Testis (tissue), 2 donors: ENCODE measurements at regions not wholly inside any gene's neighbourhood (a gene's known extent, or its start where the extent isn't known, plus 50 kb on each side); places are given as distances from the start of the nearest gene placed in this dataset.

Source experiments
- DNase-seq: peaks from one replicate; pipeline ENCODE4 v3.0.0-alpha.2; 2019
- H3K27ac ChIP-seq, 2 donors: fragments of 200-600 bp; sonication (generic); one replicate each; pipeline ENCODE4 v1.5.1; 2019
- H3K27me3 ChIP-seq: fragments of 200-600 bp; sonication (generic); one replicate; pipeline ENCODE4 v1.5.1; 2019
- H3K36me3 ChIP-seq: fragments of 200-600 bp; sonication (generic); one replicate; pipeline ENCODE4 v1.5.1; 2017; ENCODE audit warnings: low read depth; ENCODE audit errors: missing control alignments
- H3K4me1 ChIP-seq: fragments of 200-600 bp; sonication (generic); one replicate; pipeline ENCODE4 v1.5.1; 2019
- H3K4me3 ChIP-seq, 2 donors: fragments of 200-600 bp; sonication (generic); one replicate each; pipeline ENCODE4 v1.5.1; 2017 to 2019
- H3K9me3 ChIP-seq: fragments of 200-600 bp; sonication (generic); one replicate; pipeline ENCODE4 v1.5.1; 2017
- POLR2A ChIP-seq: fragments of 450-650 bp; IDR thresholded peaks from one replicate; pipeline ENCODE4 v1.6.1; 2017; ENCODE audit warnings: antibody characterized with exemption, mild to moderate bottlenecking, moderate library complexity
- WGBS, 2 donors: methylation state at CpG; one replicate each; pipeline ENCODE4 v1.1.5; 2018; 5-methylcytosine and 5-hydroxymethylcytosine counted together
- intact Hi-C: fragments of 100-400 bp; cut with DNase I; formaldehyde crosslinking; loops from one replicate; pipeline ENCODE4 v1.15.1; 2023; ENCODE audit warnings: low total_unique reads
- TF ChIP-seq, protein P1 (sequence below), 3 experiments: fragments of 450-650 bp in 2 of 3; fragments of 200-600 bp in 1 of 3; sonication (generic) in 1 of 3; IDR thresholded peaks; one replicate each; pipeline ENCODE4 v1.5.1; 2016 to 2019; ENCODE audit warnings: antibody characterized with exemption in 3 of 3, mild to moderate bottlenecking in 2 of 3, moderate library complexity in 1 of 3

DNA sequence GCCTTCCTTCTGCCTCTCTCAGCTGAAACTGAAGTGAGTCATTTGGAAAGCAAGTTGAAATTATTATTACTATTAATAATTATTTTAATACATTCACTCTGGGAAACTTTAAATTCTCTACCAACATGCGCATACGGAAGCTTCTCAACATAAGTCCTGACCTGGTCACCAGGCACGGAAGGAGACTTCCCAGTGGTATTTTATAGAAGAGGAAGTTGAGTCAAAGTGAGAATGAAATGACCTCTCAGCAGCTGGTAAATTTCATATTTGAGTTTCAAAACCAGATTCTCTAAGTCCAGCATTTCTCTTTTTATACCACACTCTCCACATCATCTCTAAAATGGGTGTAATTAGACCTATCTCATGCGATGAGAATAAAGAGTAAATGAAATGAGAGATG lies 747.4 kb downstream of the VRK1 start:
- intact Hi-C loops: no loop called here
- H3K9me3 ChIP-seq: no peaks in the 10 kb centered on the region
- 85 to 95% methylated on average over 4 of the region's 4 CpGs for WGBS, 2 donors
- TF ChIP-seq, protein P1, sequence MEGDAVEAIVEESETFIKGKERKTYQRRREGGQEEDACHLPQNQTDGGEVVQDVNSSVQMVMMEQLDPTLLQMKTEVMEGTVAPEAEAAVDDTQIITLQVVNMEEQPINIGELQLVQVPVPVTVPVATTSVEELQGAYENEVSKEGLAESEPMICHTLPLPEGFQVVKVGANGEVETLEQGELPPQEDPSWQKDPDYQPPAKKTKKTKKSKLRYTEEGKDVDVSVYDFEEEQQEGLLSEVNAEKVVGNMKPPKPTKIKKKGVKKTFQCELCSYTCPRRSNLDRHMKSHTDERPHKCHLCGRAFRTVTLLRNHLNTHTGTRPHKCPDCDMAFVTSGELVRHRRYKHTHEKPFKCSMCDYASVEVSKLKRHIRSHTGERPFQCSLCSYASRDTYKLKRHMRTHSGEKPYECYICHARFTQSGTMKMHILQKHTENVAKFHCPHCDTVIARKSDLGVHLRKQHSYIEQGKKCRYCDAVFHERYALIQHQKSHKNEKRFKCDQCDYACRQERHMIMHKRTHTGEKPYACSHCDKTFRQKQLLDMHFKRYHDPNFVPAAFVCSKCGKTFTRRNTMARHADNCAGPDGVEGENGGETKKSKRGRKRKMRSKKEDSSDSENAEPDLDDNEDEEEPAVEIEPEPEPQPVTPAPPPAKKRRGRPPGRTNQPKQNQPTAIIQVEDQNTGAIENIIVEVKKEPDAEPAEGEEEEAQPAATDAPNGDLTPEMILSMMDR (IDR thresholded peaks at IDR 0.05): no peak
- TF ChIP-seq POLR2A: no peak
- no peaks in the 10 kb centered on the region for H3K36me3 ChIP-seq
- H3K4me3 ChIP-seq: no peak overlapping the region
- no peak overlapping the region for H3K27ac ChIP-seq
- DNase-seq: no peak
- no peaks in the 10 kb centered on the region for H3K27me3 ChIP-seq
- no peaks in the 10 kb centered on the region for H3K4me1 ChIP-seq

DNA sequence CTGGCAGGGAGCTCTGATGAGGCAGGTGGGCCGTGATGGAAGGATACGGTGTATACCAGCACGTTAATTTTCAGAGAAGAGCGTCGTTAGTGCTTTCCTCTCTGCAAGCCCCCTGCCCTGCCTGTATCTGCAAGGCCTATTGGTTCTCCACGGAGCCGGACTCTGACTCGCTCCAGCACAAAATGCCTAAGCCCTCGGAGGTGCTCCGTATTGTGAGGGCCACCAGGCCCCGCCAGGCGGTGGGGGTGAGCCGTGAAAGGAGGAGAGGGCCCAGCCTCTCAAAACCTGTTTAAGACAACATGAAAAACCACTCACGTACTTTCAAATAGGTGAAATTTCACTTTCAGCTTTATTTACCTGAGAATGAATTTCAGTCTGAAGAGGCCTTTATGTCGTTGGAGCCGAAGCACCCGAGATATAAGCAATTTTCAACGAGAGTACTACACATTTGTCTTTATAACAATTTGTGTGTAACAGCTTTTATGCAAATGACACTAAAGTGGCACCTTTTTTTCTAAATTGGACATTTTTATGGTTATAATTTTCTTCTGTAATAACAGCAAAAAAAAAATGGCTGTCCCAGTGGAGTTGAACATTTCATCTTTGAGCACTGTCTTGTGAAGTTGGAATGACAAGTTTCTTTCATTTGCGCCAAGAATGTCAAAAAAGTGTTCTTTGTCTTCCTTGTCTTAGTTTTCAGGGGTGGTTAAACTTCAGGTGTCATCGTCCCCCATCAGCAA lies 749.5 kb downstream of the VRK1 start:
- Histone ChIP-seq H3K27ac (no peak overlapping the region), H3K9me3 (no peaks in the 10 kb centered on the region), H3K4me1 (no peaks in the 10 kb centered on the region), H3K27me3 (no peaks in the 10 kb centered on the region), H3K4me3 (no peak overlapping the region), H3K36me3 (no peaks in the 10 kb centered on the region)
- TF ChIP-seq POLR2A: no peak
- TF ChIP-seq, protein P1 (IDR thresholded peaks at IDR 0.05): no peak
- intact Hi-C loops: no loop called here
- WGBS, 2 donors: 73 to 78% methylated on average over 20 of the region's 20 CpGs
- DNase-seq: no peak

DNA sequence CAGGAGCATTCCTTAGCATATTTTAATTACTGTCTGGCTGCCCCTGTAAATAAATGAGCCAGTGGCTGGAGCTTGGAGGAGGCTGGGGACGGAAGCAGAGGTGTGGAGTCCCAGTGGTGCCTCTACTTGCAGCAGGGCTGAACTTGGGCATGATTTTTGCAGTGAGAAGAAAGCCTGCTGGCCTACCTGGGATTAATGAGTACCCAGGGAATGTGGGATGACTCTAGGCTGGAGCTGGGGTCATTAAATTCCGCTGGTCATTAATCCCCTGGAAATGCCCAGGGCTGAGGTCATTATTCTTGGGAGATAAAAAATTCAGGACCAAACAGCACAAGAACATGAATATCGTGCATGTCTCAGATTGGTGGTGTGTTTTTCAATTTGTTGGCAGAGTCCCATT lies 753.3 kb downstream of the VRK1 start:
- Histone ChIP-seq H3K9me3 (no peaks in the 10 kb centered on the region), H3K36me3 (no peaks in the 10 kb centered on the region), H3K27ac (no peak overlapping the region), H3K4me3 (no peak overlapping the region), H3K27me3 (no peaks in the 10 kb centered on the region), H3K4me1 (no peaks in the 10 kb centered on the region)
- WGBS, 2 donors: 63 to 79% methylated on average over 3 of the region's 3 CpGs
- TF ChIP-seq, protein P1 (IDR thresholded peaks at IDR 0.05): no peak
- TF ChIP-seq POLR2A: no peak
- DNase-seq: no peak
- intact Hi-C loops: no loop called here

DNA sequence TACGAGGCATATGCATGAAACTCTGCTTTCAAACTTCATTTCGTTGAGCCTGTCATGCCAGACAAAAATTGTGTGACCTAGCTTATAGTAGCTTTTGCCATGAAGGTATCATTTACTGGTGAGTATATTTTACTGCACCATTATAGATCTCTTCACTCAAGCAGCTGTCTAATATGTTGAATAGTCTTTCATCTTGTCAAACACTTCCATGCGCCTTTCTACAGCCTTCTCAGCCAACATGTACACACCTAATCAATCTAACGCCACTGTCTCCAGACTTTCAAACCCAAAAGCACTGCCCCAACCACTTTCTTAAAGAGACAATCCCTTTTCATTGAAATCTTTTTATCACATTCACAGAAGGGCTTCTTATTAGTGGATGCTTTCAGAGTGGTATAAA lies 757.4 kb downstream of the VRK1 start:
- intact Hi-C loops: no loop called here
- DNase-seq: no peak
- TF ChIP-seq, protein P1 (IDR thresholded peaks at IDR 0.05): no peak
- TF ChIP-seq POLR2A: no peak
- WGBS, 2 donors: 78 to 83% methylated on average over 4 of the region's 4 CpGs
- H3K9me3 ChIP-seq: no peaks in the 10 kb centered on the region
- no peaks in the 10 kb centered on the region for H3K27me3 ChIP-seq
- no peaks in the 10 kb centered on the region for H3K4me1 ChIP-seq
- H3K4me3 ChIP-seq: no peak overlapping the region
- H3K36me3 ChIP-seq: no peaks in the 10 kb centered on the region
- H3K27ac ChIP-seq: no peak overlapping the region

DNA sequence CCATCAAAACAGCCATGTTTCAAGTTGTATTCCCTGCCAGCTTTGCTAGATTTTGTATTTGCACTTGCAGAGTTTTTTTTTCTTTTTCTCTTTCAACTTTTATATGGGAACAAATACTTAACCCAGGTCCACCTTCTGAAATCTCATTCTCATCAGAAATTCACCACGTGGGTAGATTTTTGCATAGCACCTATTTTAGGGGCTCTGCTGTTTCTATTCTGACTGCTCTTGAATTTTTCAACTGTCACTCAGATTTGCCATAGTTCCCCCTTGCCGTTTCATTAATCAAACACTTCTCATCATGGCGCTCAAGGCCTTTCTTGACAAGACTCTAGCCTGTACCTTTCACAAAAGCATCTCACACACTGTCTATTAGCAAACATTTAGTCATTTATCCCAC lies 767.2 kb downstream of the VRK1 start:
- TF ChIP-seq, protein P1 (IDR thresholded peaks at IDR 0.05): no peak
- TF ChIP-seq POLR2A: no peak
- Histone ChIP-seq H3K9me3 (no peaks in the 10 kb centered on the region), H3K27me3 (no peaks in the 10 kb centered on the region), H3K27ac (no peak overlapping the region), H3K4me3 (no peak overlapping the region), H3K4me1 (no peaks in the 10 kb centered on the region), H3K36me3 (no peaks in the 10 kb centered on the region)
- intact Hi-C loops: no loop called here
- 71 to 82% methylated on average over 3 of the region's 3 CpGs for WGBS, 2 donors
- no peak for DNase-seq
